Astrocyte (in vitro differentiated cells and primary cell): ENCODE measurements at regions not wholly inside any gene's neighbourhood (a gene's known extent, or its start where the extent isn't known, plus 50 kb on each side); places are given as distances from the start of the nearest gene placed in this dataset.

Experiments
- DNase-seq: peaks from one replicate; pipeline ENCODE4 v3.0.0-alpha.2; 2010; ENCODE audit warnings: low read depth
- FAIRE-seq: peaks from 2 replicates; lab custom pipeline; 2011; peaks lifted over from hg19 to GRCh38; lab: Jason Lieb, UNC
- H2AFZ ChIP-seq: 2 replicates; pipeline ENCODE4 v1.6.0; 2012; ENCODE audit warnings: low read depth, low read length, inconsistent platforms
- H3K27ac ChIP-seq: 2 replicates; pipeline ENCODE4 v1.5.1; 2011; ENCODE audit warnings: low read depth, low read length, inconsistent platforms
- H3K27me3 ChIP-seq: 2 replicates; pipeline ENCODE4 v1.6.0; 2011; ENCODE audit warnings: low read length, inconsistent platforms; ENCODE audit not compliant: insufficient read depth
- H3K36me3 ChIP-seq: 2 replicates; pipeline ENCODE4 v1.5.1; 2011; ENCODE audit warnings: low read length, inconsistent platforms; ENCODE audit not compliant: insufficient read depth
- H3K4me1 ChIP-seq: 2 replicates; pipeline ENCODE4 v1.5.1; 2011; ENCODE audit warnings: low read length, inconsistent platforms; ENCODE audit not compliant: insufficient read depth
- H3K4me2 ChIP-seq: 2 replicates; pipeline ENCODE4 v1.6.0; 2012; ENCODE audit warnings: low read length, inconsistent platforms
- H3K4me3 ChIP-seq: 2 replicates; pipeline ENCODE4 v1.5.1; 2011; ENCODE audit warnings: low read depth, mild to moderate bottlenecking, low read length, inconsistent platforms; ENCODE audit not compliant: insufficient read depth
- H3K79me2 ChIP-seq: 2 replicates; pipeline ENCODE4 v1.6.0; 2012; ENCODE audit warnings: mild to moderate bottlenecking, low read length, inconsistent platforms; ENCODE audit not compliant: insufficient read depth
- H3K9ac ChIP-seq: 2 replicates; pipeline ENCODE4 v1.6.0; 2012; ENCODE audit warnings: mild to moderate bottlenecking, low read length, inconsistent platforms
- H3K9me3 ChIP-seq: 2 replicates; pipeline ENCODE4 v1.5.1; 2012; ENCODE audit warnings: low read depth, mild to moderate bottlenecking, low read length, inconsistent platforms; ENCODE audit not compliant: insufficient read depth
- H4K20me1 ChIP-seq: 2 replicates; pipeline ENCODE4 v1.6.0; 2012; ENCODE audit warnings: low read length, inconsistent platforms; ENCODE audit not compliant: insufficient read depth
- H3K27ac Mint-ChIP-seq: one replicate; pipeline ENCODE4 v1.8.0; 2021; ENCODE audit warnings: mild to moderate bottlenecking, mixed read lengths; ENCODE audit not compliant: unreplicated experiment
- H3K27me3 Mint-ChIP-seq: one replicate; pipeline ENCODE4 v1.8.0; 2021; ENCODE audit warnings: low read depth, mixed read lengths; ENCODE audit not compliant: unreplicated experiment
- H3K36me3 Mint-ChIP-seq: one replicate; pipeline ENCODE4 v1.8.0; 2021; ENCODE audit warnings: low read depth, mixed read lengths; ENCODE audit not compliant: unreplicated experiment
- H3K4me1 Mint-ChIP-seq: one replicate; pipeline ENCODE4 v1.8.0; 2021; ENCODE audit warnings: low read depth, mixed read lengths; ENCODE audit not compliant: unreplicated experiment
- H3K4me3 Mint-ChIP-seq: one replicate; pipeline ENCODE4 v1.8.0; 2021; ENCODE audit warnings: mild to moderate bottlenecking, moderate library complexity, mixed read lengths; ENCODE audit not compliant: unreplicated experiment
- H3K9me3 Mint-ChIP-seq: one replicate; pipeline ENCODE4 v1.8.0; 2021; ENCODE audit warnings: mild to moderate bottlenecking, mixed read lengths; ENCODE audit not compliant: unreplicated experiment
- CTCF ChIP-seq: IDR thresholded peaks from 2 replicates; pipeline ENCODE4 v1.5.1; 2011; ENCODE audit warnings: low read depth, mild to moderate bottlenecking, inconsistent platforms, low read length, moderate library complexity; ENCODE audit not compliant: insufficient read depth
- EZH2 ChIP-seq: IDR thresholded peaks from 2 replicates; pipeline ENCODE4 v1.6.1; 2012; ENCODE audit warnings: mild to moderate bottlenecking, low read length, inconsistent platforms; ENCODE audit not compliant: insufficient read depth

- no peak overlapping the region for H3K27ac ChIP-seq
- FAIRE-seq, result peak; percentile 62
- no peaks in the 10 kb centered on the region for H3K4me1 Mint-ChIP-seq
- no peaks in the 10 kb centered on the region for H3K9me3 ChIP-seq
- H3K4me2 ChIP-seq, result no peak overlapping the region
- H3K36me3 ChIP-seq, result no peaks in the 10 kb centered on the region
- no peaks in the 10 kb centered on the region for H3K9me3 Mint-ChIP-seq
- no peak overlapping the region for H2AFZ ChIP-seq
- no peak overlapping the region for H3K9ac ChIP-seq
- H4K20me1 ChIP-seq, result no peaks in the 10 kb centered on the region
- no peak overlapping the region for H3K27ac Mint-ChIP-seq
- H3K4me1 ChIP-seq, result no peaks in the 10 kb centered on the region
- H3K4me3 Mint-ChIP-seq, result no peak overlapping the region
- no peaks in the 10 kb centered on the region for H3K36me3 Mint-ChIP-seq
- no peaks in the 10 kb centered on the region for H3K79me2 ChIP-seq
- H3K27me3 Mint-ChIP-seq, result peaks cover 2% of the 10 kb centered on the region
- H3K27me3 ChIP-seq, result no peaks in the 10 kb centered on the region
- no peak overlapping the region for H3K4me3 ChIP-seq
- peak; percentile 47 for DNase-seq
- TF ChIP-seq CTCF, result no peak
- no peak for TF ChIP-seq EZH2
These were observed 72.9 kb downstream of the FAM9B start for GRCh38 chrX:8960957-8961468.

GRCh38 chrX:8955511-8955910, 78.4 kb downstream of the FAM9B start:
- Mint-ChIP-seq H3K27me3 (peaks cover 2% of the 10 kb centered on the region), H3K4me1 (no peaks in the 10 kb centered on the region), H3K4me3 (no peak overlapping the region), H3K9me3 (no peaks in the 10 kb centered on the region), H3K27ac (no peak overlapping the region), H3K36me3 (no peaks in the 10 kb centered on the region)
- no peak for FAIRE-seq
- Histone ChIP-seq H3K36me3 (no peaks in the 10 kb centered on the region), H3K27ac (no peak overlapping the region), H3K4me3 (no peak overlapping the region), H4K20me1 (no peaks in the 10 kb centered on the region), H3K79me2 (no peaks in the 10 kb centered on the region), H3K27me3 (no peaks in the 10 kb centered on the region), H3K9me3 (no peaks in the 10 kb centered on the region), H3K9ac (no peak overlapping the region), H3K4me1 (no peaks in the 10 kb centered on the region), H2AFZ (no peak overlapping the region), H3K4me2 (no peak overlapping the region)
- TF ChIP-seq EZH2, result no peak
- no peak for DNase-seq

DNA sequence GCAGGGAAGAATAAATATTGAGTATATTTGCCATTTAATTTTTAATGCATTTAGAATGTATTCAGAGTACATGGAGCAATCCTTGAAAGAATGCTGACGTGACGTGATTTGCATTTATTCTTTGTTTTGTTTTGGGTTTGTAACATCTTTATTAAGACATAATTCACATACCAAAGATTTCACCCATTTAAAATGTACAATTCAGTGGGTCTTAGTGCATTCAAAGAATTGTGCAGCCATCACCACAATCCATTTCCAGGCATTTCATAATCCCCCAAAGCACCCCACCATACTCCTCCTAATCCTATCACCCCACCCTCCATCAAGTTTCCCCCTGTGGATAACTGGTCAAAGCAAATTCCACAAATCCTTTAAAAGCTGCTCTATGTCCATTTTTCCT, 87.4 kb downstream of the FAM9B start:
- H3K9me3 ChIP-seq, result no peaks in the 10 kb centered on the region
- no peaks in the 10 kb centered on the region for H3K4me1 Mint-ChIP-seq
- TF ChIP-seq CTCF (no peak), EZH2 (no peak)
- no peak overlapping the region for H2AFZ ChIP-seq
- H3K9ac ChIP-seq, result no peak overlapping the region
- H3K4me3 ChIP-seq, result no peak overlapping the region
- no peak overlapping the region for H3K27ac ChIP-seq
- no peaks in the 10 kb centered on the region for H3K27me3 Mint-ChIP-seq
- no peak overlapping the region for H3K4me2 ChIP-seq
- H3K4me3 Mint-ChIP-seq, result no peak overlapping the region
- no peak overlapping the region for H3K27ac Mint-ChIP-seq
- H3K79me2 ChIP-seq, result no peaks in the 10 kb centered on the region
- no peaks in the 10 kb centered on the region for H3K36me3 ChIP-seq
- no peak for DNase-seq
- no peaks in the 10 kb centered on the region for H3K9me3 Mint-ChIP-seq
- no peaks in the 10 kb centered on the region for H3K27me3 ChIP-seq
- no peaks in the 10 kb centered on the region for H3K36me3 Mint-ChIP-seq
- no peaks in the 10 kb centered on the region for H4K20me1 ChIP-seq
- no peaks in the 10 kb centered on the region for H3K4me1 ChIP-seq
- peak; percentile 93 for FAIRE-seq
